ENCODE measurements at regions not wholly inside any gene's neighbourhood (a gene's known extent, or its start where the extent isn't known, plus 50 kb on each side); places are given as distances from the start of the nearest gene placed in this dataset.

GRCh38 chr2:117436697-117437096 is 377.8 kb upstream of the DDX18 start:
- DNase-seq (ENCODE audit: insufficient read length, low spot score, missing footprints), result no peak
- Histone ChIP-seq H4K20me1 (ENCODE audit: insufficient read depth, low read length) (no peaks in the 10 kb centered on the region), H3K4me2 (ENCODE audit: insufficient read depth, low read length) (no peak overlapping the region), H3K9me3 (ENCODE audit: low read depth, low read length) (no peaks in the 10 kb centered on the region), H3K4me1 (ENCODE audit: insufficient read depth, low read length) (no peaks in the 10 kb centered on the region), H3K36me3 (ENCODE audit: insufficient read depth, low read length) (no peaks in the 10 kb centered on the region), H3K27me3 (ENCODE audit: insufficient read depth, low read length) (no peaks in the 10 kb centered on the region), H3K4me3 (ENCODE audit: insufficient read depth, low read length) (no peak overlapping the region), H3K79me2 (ENCODE audit: insufficient read depth, low read length) (no peaks in the 10 kb centered on the region), H3K27ac (ENCODE audit: low read depth, low read length) (no peak overlapping the region), H2AFZ (ENCODE audit: low read length) (no peak overlapping the region)
- no peak for TF ChIP-seq CTCF (IDR thresholded peaks at IDR 0.05; ENCODE audit: extremely low read depth, low read depth, low read length)

GRCh38 chr2:117470311-117471095 is 344.0 kb upstream of the DDX18 start:
- Histone ChIP-seq H3K79me2 (ENCODE audit: insufficient read depth, low read length) (no peaks in the 10 kb centered on the region), H3K4me1 (ENCODE audit: insufficient read depth, low read length) (no peaks in the 10 kb centered on the region), H3K27me3 (ENCODE audit: insufficient read depth, low read length) (no peaks in the 10 kb centered on the region), H4K20me1 (ENCODE audit: insufficient read depth, low read length) (no peaks in the 10 kb centered on the region), H3K9me3 (ENCODE audit: low read depth, low read length) (peaks cover 2% of the 10 kb centered on the region), H3K4me3 (ENCODE audit: insufficient read depth, low read length) (no peak overlapping the region), H2AFZ (ENCODE audit: low read length) (no peak overlapping the region), H3K36me3 (ENCODE audit: insufficient read depth, low read length) (no peaks in the 10 kb centered on the region), H3K4me2 (ENCODE audit: insufficient read depth, low read length) (no peak overlapping the region), H3K27ac (ENCODE audit: low read depth, low read length) (no peak overlapping the region)
- no peak for TF ChIP-seq CTCF (IDR thresholded peaks at IDR 0.05; ENCODE audit: extremely low read depth, low read depth, low read length)
- no peak for DNase-seq (ENCODE audit: insufficient read length, low spot score, missing footprints)

GRCh38 chr2:117481608-117482007 is 332.9 kb upstream of the DDX18 start:
- H3K79me2 ChIP-seq (ENCODE audit: insufficient read depth, low read length), result no peaks in the 10 kb centered on the region
- no peaks in the 10 kb centered on the region for H3K27me3 ChIP-seq (ENCODE audit: insufficient read depth, low read length)
- H2AFZ ChIP-seq (ENCODE audit: low read length), result no peak overlapping the region
- H3K4me1 ChIP-seq (ENCODE audit: insufficient read depth, low read length), result no peaks in the 10 kb centered on the region
- H3K4me3 ChIP-seq (ENCODE audit: insufficient read depth, low read length), result no peak overlapping the region
- H3K9me3 ChIP-seq (ENCODE audit: low read depth, low read length), result peaks cover 4% of the 10 kb centered on the region
- H4K20me1 ChIP-seq (ENCODE audit: insufficient read depth, low read length), result no peaks in the 10 kb centered on the region
- TF ChIP-seq CTCF (IDR thresholded peaks at IDR 0.05; ENCODE audit: extremely low read depth, low read depth, low read length), result no peak
- no peak overlapping the region for H3K4me2 ChIP-seq (ENCODE audit: insufficient read depth, low read length)
- DNase-seq (ENCODE audit: insufficient read length, low spot score, missing footprints), result no peak
- no peak overlapping the region for H3K27ac ChIP-seq (ENCODE audit: low read depth, low read length)
- no peaks in the 10 kb centered on the region for H3K36me3 ChIP-seq (ENCODE audit: insufficient read depth, low read length)

- Histone ChIP-seq H3K4me1 (ENCODE audit: insufficient read depth, low read length) (no peaks in the 10 kb centered on the region), H3K4me2 (ENCODE audit: insufficient read depth, low read length) (no peak overlapping the region), H4K20me1 (ENCODE audit: insufficient read depth, low read length) (no peaks in the 10 kb centered on the region), H3K79me2 (ENCODE audit: insufficient read depth, low read length) (no peaks in the 10 kb centered on the region), H3K27me3 (ENCODE audit: insufficient read depth, low read length) (no peaks in the 10 kb centered on the region), H3K9me3 (ENCODE audit: low read depth, low read length) (peaks cover 4% of the 10 kb centered on the region), H2AFZ (ENCODE audit: low read length) (no peak overlapping the region), H3K36me3 (ENCODE audit: insufficient read depth, low read length) (no peaks in the 10 kb centered on the region), H3K27ac (ENCODE audit: low read depth, low read length) (no peak overlapping the region), H3K4me3 (ENCODE audit: insufficient read depth, low read length) (no peak overlapping the region)
- no peak for TF ChIP-seq CTCF (IDR thresholded peaks at IDR 0.05; ENCODE audit: extremely low read depth, low read depth, low read length)
- DNase-seq (ENCODE audit: insufficient read length, low spot score, missing footprints), result no peak
These were observed 328.9 kb upstream of the DDX18 start for GRCh38 chr2:117485588-117485987.

All from osteoblast (primary cell).